PC-9 (cell line): ENCODE measurements at regions not wholly inside any gene's neighbourhood (a gene's known extent, or its start where the extent isn't known, plus 50 kb on each side); places are given as distances from the start of the nearest gene placed in this dataset.

Source experiments
- EZH2 ChIP-seq: fragments of 200-600 bp; sonication (generic); IDR thresholded peaks from 2 replicates; pipeline ENCODE4 v1.8.0; 2017; ENCODE audit warnings: antibody characterized with exemption, low read depth
- TF ChIP-seq, protein P1 (sequence below): fragments of 200-600 bp; sonication (generic); conservative IDR thresholded peaks from 2 replicates; pipeline ENCODE4 v1.6.1; 2017; ENCODE audit warnings: mixed run types, antibody characterized with exemption, mild to moderate bottlenecking, moderate library complexity

DNA sequence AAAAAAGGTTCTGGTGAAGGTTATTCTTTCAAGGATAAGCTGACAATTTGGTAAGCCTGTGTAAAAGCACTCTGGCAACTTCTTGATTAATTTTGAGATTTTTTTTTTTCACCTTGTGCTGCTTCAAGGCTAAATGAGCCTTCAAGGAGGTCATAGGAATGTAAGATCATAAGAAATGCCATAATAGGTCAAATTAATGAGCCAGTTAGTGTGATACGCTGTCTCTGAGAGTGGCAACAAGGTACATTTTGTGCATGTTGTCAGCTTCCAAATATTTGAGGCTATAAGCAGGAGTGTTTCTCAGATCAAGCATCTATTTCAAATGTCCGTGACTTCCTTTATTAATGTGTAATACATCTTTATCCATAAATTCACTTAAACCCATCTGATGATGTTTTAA, 72.3 kb upstream of the CDH6 start:
- TF ChIP-seq, protein P1, sequence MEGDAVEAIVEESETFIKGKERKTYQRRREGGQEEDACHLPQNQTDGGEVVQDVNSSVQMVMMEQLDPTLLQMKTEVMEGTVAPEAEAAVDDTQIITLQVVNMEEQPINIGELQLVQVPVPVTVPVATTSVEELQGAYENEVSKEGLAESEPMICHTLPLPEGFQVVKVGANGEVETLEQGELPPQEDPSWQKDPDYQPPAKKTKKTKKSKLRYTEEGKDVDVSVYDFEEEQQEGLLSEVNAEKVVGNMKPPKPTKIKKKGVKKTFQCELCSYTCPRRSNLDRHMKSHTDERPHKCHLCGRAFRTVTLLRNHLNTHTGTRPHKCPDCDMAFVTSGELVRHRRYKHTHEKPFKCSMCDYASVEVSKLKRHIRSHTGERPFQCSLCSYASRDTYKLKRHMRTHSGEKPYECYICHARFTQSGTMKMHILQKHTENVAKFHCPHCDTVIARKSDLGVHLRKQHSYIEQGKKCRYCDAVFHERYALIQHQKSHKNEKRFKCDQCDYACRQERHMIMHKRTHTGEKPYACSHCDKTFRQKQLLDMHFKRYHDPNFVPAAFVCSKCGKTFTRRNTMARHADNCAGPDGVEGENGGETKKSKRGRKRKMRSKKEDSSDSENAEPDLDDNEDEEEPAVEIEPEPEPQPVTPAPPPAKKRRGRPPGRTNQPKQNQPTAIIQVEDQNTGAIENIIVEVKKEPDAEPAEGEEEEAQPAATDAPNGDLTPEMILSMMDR, result no peak
- TF ChIP-seq EZH2, result no peak
